ENCODE measurements at regions not wholly inside any gene's neighbourhood (a gene's known extent, or its start where the extent isn't known, plus 50 kb on each side); places are given as distances from the start of the nearest gene placed in this dataset.

DNA sequence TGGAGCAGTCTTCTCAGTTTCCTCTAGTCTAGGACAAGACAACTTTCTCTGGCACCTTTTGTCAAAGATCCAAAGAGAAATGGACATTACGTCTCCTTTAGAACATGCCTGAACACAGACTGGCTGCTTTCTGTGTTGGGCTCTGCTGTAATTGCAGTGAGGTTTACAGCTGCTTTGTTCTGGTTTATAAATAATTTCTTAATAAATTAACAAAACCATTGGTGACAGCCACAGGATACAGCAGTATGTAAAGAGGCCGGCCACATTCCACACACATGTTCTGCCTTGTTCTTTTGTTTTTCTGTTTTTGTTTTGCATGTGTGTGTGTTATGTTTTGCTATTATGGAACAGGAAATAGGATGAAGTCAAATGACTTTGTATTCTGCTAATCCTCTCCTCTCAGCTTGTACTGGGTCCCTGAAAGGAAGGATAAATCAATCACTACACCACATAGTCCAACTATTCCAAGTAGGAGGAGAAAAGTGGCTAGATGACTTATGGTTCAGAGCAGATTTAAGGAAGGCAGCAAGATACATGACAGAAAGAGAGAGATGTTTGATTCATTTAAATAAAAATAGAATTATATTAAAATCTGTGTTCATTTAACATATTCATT is 161.5 kb upstream of the ESRRG start:
- no peak for DNase-seq (ENCODE audit: low read depth, low spot score)

DNA sequence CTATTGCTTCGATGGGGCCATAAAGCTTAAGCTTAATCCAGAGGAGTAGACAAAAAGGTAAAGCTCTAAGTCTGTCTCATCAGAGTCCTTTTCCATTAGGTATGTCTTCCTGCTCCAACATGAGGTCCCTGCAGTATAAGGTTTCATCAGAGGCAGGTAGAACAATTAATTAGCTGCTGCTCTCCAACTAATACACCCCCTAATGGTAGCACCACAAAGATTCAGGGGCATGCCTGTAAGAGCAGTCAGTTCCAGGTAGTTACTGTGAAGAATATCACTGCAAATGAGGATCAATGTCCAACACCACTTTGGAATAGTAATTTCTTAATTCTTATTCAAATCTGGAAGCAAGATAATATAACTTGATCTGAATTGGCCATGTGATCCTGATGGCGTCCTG is 160.3 kb upstream of the ESRRG start:
- no peak for DNase-seq (ENCODE audit: low read depth, low spot score)

DNA sequence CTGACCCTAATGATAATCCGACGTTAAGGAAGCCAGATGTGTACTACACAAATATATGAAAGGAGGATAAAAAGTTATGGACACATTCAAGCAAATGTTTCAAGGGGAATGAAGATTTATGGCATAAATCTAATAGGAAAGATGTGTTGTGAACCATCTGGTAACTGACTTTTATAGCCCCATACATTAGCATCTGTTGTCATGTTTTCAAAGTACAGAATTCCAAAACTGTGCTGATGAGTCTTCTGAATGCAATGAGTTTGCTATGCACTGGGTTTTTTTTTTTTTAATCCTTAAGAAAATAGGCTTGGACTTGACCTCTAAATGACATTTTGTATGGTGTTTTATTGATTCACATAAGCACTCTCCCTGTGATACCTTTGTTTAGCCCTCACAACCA is 158.5 kb upstream of the ESRRG start:
- no peak for DNase-seq (ENCODE audit: low read depth, low spot score)

DNA sequence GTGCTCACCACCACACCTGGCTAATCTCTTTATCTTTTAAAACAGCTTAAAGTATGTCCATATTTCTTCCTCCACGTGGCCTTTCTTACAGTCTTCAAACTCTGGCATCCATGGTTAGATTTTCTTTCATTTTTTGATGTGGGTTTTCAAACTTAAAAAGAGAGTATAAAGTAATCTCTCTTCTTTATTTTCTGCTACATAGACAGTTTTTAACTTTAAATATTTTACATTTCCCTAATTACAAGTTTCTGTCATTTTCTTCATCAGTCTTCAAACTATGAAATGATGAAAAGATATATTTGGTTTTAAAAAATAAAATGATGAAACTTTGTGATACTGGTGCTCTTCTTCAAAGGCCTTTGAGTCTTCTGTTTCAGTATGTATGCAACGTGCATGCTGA is 143.5 kb upstream of the ESRRG start:
- DNase-seq (ENCODE audit: low read depth, low spot score): no peak

DNA sequence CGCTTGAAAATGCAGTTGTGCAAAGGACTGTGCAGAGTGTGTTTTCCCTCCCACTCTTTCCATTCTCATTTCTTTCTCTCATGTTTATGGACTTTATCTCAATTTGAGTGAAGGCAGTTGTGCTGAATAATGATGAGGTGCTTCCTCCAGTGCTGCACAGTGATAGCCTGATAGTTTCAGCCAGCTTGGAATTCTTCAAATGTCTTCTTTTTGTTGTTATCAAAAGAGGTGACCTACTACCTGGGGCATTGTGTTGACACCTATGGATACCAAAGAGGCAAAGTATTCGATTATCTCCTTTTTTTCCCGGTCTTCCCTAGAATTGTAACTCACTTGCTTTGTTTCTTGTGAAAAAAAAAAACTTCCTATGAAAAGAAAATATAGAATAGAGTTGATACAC is 132.6 kb upstream of the ESRRG start:
- DNase-seq (ENCODE audit: low read depth, low spot score): no peak

DNA sequence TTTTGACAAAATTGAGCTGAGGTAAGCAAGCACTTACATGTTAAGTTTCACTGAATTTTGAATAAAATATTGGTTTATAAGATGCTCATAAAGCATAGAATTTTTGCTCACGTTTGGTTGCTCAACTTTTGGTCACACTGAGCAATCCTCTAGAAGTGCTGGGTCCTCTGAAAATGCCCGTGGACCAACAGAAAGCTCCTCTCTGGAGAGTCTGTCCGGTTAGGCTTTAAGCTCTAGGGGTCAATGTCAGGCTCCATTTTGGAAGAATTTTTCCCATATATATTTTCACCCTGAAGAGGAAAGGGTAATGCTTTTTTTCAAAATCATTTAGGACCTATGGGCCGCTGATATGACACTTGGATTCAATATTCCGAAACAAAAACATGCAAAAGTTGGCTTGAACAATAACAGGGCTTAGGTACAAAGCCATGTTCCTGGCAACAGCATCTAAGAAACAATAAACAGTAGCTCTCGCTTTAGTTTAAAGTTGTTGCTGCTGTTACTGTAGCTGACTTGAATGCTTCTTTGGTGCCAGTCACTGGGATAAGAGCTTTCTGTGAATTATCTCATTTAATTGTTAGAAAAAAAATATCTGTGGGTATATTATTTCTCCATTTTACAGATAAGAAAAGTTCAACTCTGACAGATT is 131.7 kb upstream of the ESRRG start:
- no peak for DNase-seq (ENCODE audit: low read depth, low spot score)

DNA sequence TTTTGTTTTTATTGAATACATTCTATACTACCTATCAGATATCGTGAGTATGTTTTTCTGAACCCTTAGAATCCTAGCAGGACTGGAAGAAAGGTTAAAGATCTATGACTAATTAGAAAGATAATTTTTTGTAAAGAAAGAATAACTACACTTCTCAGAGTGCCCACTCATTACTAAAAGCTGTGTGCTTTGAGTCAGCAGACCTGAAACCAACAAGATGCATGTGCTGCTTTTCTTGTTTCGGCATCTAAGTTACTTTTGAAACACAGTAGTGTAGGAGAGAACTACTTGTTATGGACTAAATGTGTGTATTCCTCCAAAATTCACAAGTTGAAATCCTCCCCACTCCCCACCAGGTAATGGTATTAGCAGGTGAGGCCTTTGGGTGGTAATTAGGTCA is 127.8 kb upstream of the ESRRG start:
- no peak for DNase-seq (ENCODE audit: low read depth, low spot score)

DNA sequence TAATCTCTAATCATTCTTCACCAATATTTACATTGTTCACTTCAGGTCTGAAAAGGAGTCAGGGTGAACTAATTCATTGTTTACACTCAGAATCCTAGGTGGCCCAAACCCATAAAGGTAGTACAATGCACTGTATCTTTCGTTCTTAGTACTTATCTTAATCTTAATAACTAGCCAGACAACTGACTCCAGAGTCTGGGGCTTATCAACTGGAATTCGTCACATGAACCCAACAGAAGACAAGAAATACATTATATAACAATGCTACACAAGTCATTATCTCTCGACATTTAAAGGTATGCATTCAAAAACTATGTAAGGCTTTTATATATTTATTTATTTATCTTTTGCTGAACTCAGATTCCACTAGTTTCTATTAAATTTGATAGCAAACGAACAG is 125.9 kb upstream of the ESRRG start:
- no peak for DNase-seq (ENCODE audit: low read depth, low spot score)

DNA sequence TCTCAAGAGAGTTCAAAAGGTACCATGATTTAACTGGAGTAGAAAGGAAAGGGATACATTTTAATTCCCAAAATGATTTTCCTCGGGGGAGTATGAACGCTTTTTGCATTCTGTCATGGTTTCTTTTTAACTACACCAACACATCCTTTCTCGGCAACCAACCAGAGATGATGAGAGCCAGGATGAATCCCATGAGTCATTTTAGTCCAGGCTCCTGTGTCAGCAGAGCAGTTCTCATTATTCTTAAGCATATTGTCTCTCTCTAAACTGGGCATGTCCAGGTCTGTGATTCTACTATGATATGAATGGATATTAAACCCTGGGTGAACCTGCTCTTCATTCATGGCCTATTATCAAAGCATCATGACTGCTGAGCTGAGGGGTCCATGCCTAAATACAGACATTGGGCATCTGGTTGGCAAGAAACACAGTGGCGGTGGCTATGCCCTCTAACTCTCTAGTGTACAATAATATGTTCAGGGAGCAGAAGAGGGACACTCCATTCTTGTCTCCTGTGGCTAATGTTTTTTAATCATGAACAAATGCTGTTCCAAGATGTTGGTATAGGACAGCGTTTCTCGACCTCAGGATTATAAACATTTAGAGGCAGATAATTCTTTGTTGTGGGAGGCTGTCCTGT is 124.3 kb upstream of the ESRRG start:
- no peak for DNase-seq (ENCODE audit: low read depth, low spot score)

DNA sequence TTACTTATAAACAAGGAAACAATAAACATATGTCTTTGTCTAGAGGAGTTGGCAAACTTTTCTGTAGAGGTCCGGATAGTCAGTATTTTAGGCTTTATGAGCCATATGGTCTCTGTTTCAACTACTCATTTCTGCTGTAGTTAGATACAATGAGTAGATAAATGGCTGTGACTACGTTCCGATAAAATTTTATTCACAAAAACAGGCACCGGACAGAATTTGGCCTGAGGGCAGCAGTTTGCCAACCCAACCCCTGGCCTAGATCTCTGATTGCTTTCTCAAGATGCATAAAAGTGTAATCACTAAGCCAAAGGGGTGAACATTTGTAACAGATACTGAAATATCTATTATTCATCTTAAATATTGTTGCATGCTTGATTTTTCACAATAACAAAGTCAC is 123.1 kb upstream of the ESRRG start:
- DNase-seq (ENCODE audit: low read depth, low spot score): no peak

DNA sequence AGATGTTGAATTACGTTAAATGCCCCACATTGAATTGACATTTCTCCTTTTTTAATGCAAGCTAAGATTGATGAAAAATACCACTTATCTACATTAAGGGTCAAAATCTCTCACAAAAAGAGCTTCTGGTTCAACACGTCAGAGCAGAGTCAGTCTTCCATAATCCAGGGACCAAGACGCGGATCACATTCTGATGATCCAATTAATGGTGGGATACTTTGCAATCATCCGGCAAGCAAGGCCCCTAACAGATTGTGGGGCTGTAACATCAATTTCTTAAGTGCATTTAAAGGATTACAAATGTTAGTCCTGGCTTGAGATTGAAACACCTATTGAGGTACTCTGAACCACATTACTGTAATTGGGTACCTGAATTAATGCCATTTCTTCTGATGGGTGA is 120.2 kb upstream of the ESRRG start:
- no peak for DNase-seq (ENCODE audit: low read depth, low spot score)

DNA sequence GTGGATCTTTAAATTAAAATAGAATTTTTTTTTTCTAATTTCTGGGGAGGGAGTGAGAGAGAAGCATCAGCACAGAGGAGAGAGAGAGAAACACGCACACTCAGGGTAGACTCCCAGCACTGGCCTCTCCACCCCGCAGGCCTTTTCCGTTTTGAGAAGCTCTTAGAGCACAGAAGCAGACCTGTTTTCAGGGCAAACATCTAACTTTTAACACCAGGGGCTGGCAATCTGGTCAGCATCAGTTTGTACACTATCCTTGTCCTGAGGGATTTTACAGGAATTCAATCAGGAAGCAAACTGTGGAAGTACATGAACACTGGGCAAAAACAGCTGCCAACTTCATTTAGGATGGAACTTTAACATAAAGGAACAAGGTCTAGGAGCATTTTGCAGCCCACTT is 117.9 kb upstream of the ESRRG start:
- DNase-seq (ENCODE audit: low read depth, low spot score): no peak

DNA sequence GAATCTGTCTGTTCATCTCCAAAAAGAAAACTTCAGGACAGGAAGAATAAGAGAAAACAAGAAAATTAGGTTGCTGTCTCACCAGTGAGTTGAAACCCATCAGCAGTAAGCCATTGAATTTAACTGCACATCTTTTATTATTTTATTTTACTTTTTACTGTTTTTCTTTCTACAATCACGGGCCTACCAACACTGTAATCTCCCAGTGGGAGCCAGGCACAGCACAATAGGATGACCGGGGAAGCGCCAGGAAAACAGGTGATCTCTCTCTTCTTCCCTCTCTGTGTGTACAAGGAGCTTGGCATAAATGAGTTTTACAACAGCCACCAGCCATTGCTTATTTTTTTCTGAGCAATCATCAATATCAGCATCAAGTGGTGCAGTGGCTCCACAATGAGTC is 113.1 kb upstream of the ESRRG start:
- DNase-seq (ENCODE audit: low read depth, low spot score): no peak

DNA sequence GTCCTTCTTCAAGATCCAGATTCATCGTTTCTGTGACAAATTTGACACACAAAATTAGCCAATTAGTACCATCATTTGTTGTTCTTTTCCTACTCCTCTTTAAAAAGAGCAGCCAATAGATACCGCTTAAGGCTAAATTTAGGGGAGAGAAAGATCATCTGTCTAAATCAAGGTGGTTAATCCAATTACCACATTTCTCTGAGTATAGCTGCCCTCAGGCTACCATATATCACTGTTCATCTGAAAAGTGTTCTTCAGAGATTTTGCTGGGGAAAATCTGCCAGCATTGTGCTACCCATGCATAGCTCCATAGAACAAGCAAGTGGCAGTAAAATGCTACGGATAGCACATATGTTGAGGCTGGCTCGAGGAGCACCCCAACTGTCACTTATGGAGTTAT is 110.3 kb upstream of the ESRRG start:
- no peak for DNase-seq (ENCODE audit: low read depth, low spot score)

DNA sequence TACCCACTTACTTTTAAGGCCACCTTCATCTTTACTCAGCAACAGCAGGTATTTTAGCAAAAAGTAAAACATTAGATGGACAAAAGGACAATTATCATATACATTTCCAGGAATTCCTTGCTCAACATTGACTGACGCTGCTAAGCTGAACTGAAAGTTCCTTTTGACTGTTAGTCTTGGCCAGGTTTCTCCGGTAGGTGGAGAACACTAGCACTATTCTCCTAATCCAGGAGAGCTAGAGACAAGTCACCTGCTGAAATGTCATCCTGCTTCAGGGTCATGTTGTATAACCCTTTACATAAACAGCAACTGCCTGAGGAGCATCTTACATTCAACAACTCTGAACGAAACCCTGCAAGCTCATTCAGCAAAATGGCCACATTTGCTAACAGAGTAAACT is 109.0 kb upstream of the ESRRG start:
- DNase-seq (ENCODE audit: low read depth, low spot score): no peak

DNA sequence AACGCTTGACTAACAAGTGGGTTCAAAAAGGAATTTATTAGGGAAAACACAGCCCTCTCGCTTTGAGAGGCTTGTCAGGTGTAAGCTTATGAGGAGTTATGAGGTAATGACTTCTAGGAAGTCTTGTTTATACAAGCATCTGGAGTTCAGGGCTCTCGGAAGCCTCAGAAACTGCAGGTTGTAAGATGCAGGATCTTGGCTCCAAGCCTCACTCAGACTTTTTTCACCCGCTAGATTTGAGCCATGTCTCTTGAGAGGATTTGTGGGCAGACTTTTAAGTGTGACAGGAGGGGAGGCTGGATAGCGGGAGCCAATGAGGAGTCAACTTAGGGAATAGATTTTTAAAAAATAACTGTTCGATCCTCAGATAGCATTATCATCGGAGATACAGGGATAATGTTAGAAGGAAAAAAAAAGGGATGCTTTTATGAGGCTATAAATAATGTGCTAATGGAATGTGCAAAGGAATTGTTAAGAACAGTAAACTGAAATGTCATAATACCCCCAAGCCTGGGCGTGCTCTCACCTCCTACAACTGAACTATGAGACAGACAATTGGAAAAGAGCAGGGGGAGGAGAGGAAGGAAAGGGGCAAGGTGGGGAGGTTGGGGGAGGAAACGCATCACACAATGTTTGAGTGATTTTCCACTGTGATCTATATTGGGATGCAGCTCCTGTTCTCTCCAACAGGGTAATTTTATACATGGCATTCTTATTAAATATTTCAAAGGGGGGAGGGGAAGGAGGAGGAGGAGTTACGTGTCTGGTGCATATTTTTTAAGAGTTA is 107.4 kb upstream of the ESRRG start:
- DNase-seq (ENCODE audit: low read depth, low spot score): no peak

DNA sequence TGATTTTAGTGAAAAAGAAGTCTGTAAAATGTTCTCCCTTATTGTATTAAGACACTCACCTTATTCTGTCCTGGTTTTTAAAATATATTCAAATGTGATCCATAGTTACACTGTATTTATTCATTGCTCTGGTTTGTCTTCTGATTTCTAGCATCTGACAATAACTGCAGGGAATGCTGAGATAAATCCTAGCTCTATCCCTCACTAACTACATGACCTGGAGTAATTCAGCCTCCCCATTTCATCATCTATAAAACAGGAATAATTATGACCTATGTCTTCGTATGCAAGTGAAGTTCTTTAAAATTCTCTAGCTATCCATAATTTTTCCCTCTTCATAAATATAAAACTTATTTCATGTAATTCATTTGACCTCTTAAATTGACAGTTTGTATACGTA is 104.0 kb upstream of the ESRRG start:
- no peak for DNase-seq (ENCODE audit: low read depth, low spot score)

DNA sequence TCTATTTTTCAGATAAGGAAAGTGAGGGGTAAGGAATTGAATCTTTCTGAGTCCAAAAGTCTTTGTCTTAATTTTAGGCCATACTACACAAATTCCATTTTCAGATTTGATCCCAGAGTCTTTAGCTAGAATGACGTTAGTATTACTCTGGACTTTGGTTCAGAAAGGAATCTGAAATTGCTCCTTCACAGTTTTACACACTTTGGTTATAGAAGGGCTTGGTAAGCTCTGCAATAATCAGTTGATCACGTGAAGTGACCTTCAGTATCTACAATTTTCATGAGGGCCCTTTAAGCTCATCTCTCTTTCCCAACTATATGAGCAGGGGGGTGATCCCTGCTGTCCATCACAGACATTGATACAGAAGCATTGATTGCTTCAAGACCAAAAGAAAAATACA is 103.4 kb upstream of the ESRRG start:
- no peak for DNase-seq (ENCODE audit: low read depth, low spot score)

DNA sequence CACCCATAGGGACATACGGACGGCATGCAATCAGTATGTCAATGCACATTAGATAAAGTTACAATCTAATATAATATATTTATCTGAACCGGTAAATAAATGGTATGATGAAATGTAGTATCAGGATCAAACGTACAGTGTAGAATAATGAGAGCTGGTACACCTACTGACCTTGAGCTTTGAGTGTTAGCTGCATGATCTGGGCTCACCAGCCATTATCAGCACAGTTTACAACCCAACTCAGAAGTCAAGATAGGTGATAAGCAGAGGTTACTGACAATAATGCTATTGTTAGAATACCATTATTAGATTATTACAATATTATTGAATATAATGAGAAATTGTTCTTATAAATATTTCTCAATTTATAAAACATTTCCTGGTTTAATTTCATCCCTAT is 103.0 kb upstream of the ESRRG start:
- DNase-seq (ENCODE audit: low read depth, low spot score): no peak

DNA sequence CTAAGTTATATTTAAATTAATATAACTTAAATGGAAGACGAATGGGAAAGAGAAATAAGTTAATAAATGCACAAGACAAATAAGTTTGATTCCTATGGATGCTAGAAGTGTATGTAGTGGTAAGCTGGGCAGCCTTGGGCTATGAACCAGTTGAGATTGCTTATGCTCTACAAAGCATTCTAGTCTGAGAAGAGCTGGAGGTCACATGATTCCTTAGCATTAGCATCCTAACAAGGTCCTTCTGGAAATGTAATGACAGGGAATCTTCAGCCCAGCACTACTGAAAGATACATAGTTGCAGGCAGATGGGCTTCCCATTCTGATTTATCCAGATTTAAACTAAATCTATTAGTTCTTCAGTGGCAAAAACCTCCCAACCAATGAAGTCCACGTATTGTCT is 102.3 kb upstream of the ESRRG start:
- DNase-seq (ENCODE audit: low read depth, low spot score): no peak

DNA sequence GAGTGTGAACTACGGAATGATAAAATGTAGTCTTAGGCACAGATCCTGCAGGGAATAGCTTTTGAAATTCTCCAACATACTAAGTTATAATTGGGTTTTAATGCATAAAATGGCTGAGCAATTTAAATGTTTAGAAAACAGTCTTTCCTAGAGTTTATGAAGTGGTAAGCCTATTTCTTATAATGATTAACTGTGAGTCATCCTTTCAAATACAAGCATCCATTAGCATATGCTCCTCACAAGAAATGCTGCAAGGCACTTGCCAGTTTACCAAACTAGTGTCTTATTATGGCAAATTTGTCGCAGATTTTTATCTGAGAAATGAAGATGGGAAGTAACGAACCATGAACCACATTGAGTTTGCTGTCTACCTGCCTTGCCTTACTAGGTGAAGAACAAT is 101.3 kb upstream of the ESRRG start:
- DNase-seq (ENCODE audit: low read depth, low spot score): no peak

DNA sequence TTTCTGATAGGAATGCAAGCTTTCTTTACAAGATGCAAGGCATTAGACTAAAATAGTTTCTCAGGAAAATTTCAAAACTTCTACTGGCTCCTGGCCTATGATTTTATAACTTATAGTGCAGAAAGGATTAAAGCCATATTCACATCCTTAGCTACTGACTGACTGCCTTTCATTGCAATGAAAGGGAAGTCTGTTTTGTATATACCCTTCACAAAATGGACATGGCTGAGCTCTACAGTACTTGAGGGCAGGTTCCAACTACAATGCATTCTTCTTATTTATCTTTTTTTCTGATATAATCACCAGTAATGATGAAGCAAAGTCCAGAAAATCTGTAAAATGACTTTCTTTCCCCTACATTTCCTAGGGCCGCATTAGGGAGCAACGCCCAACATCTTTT is 100.5 kb upstream of the ESRRG start:
- DNase-seq (ENCODE audit: low read depth, low spot score): no peak

DNA sequence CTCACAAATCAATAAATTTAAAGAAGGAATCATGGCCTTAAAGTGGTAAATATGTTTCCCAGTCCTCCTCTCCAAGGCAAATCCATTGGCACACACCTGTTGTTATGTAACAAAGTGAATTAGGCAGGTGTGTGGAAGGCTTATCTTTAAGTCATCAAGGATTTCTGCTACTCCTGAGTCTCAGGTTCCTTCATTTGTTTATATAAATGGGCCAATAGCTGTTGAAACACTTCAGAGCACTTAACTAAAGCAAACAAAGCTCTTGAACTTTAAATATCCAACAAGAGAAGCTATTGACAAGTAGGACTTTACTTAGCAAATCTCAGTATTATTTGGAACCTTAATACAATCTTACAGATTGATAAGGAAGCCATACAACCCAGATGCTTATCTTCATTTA is 99.3 kb upstream of the ESRRG start:
- DNase-seq (ENCODE audit: low read depth, low spot score): no peak

Data from smooth muscle cell of the brain vasculature (primary cell).